OCI-M2 (cell line): ENCODE measurements at regions not wholly inside any gene's neighbourhood (a gene's known extent, or its start where the extent isn't known, plus 50 kb on each side); places are given as distances from the start of the nearest gene placed in this dataset.

Experiments
- DNase-seq: peaks from one replicate; lab custom pipeline; 2025; ENCODE audit not compliant: unreplicated experiment; lab: John Stamatoyannopoulos, UW

- DNase-seq: no peak
Observed at GRCh38 chr3:181855825-181856224, 144.1 kb downstream of the SOX2 start.

- no peak for DNase-seq
Observed at GRCh38 chr3:181859518-181859917, 147.8 kb downstream of the SOX2 start.

- no peak for DNase-seq
Observed at GRCh38 chr3:181860235-181860634, 148.5 kb downstream of the SOX2 start.

- DNase-seq: no peak
Observed at GRCh38 chr3:181862502-181862901, 150.8 kb downstream of the SOX2 start.

GRCh38 chr3:181868576-181869082, 156.9 kb downstream of the SOX2 start:
- no peak for DNase-seq

GRCh38 chr3:181872887-181873286, 161.2 kb downstream of the SOX2 start:
- DNase-seq: no peak

GRCh38 chr3:181879926-181880325, 168.2 kb downstream of the SOX2 start:
- no peak for DNase-seq

GRCh38 chr3:181880331-181880730, 168.6 kb downstream of the SOX2 start:
- DNase-seq: no peak

GRCh38 chr3:181881749-181882148, 170.0 kb downstream of the SOX2 start:
- no peak for DNase-seq

GRCh38 chr3:181885868-181886630, 174.3 kb downstream of the SOX2 start:
- no peak for DNase-seq

- no peak for DNase-seq
Observed at GRCh38 chr3:181886676-181887075, 175.0 kb downstream of the SOX2 start.

GRCh38 chr3:181887685-181888084, 176.0 kb downstream of the SOX2 start:
- no peak for DNase-seq

GRCh38 chr3:181888234-181888633, 176.5 kb downstream of the SOX2 start:
- no peak for DNase-seq

GRCh38 chr3:181892848-181893247, 181.1 kb downstream of the SOX2 start:
- DNase-seq: no peak

GRCh38 chr3:181896605-181897004, 184.9 kb downstream of the SOX2 start:
- no peak for DNase-seq

- no peak for DNase-seq
Observed at GRCh38 chr3:181899702-181900101, 188.0 kb downstream of the SOX2 start.

GRCh38 chr3:181901626-181902025, 189.9 kb downstream of the SOX2 start:
- no peak for DNase-seq

GRCh38 chr3:181906338-181906737, 194.6 kb downstream of the SOX2 start:
- DNase-seq: no peak

GRCh38 chr3:181909241-181909640, 197.5 kb downstream of the SOX2 start:
- DNase-seq: no peak

- DNase-seq: no peak
Observed at GRCh38 chr3:181912384-181912783, 200.7 kb downstream of the SOX2 start.

- no peak for DNase-seq
Observed at GRCh38 chr3:181913254-181913653, 201.5 kb downstream of the SOX2 start.

GRCh38 chr3:181915551-181915950, 203.8 kb downstream of the SOX2 start:
- DNase-seq: no peak

- DNase-seq: no peak
Observed at GRCh38 chr3:181916013-181916412, 204.3 kb downstream of the SOX2 start.
